DMS153 treated with DMSO at 0.1 percent for 48 hours (cell line): ENCODE measurements at regions not wholly inside any gene's neighbourhood (a gene's known extent, or its start where the extent isn't known, plus 50 kb on each side); places are given as distances from the start of the nearest gene placed in this dataset.
"Not testable (repeated sequence)": the region's sequence is repeated elsewhere in the genome, so short reads cannot be mapped to it uniquely, and the experiment has no call there.

Source experiments
- DNase-seq: peaks from one replicate; lab custom pipeline; 2025; ENCODE audit not compliant: unreplicated experiment; lab: John Stamatoyannopoulos, UW

DNA sequence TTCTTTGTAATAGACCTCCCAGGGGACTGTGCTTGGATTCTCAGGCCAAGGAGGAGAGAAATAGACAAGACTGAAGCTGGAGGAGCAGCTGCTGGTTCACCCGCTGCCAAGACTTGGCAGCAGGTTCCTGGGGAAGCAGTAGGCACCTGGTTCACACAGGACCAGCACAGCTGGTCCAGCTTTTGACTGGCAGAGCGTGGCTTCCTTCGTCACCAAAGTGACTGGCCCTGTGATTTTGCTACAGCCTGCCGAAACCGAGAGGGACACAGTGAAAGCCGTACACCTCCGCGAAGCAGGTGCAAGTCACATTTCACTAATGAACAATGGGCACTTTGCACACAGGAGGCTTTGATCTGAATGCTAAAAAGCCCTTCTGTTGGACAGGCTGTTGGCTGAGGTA lies 199.0 kb downstream of the RNF144B start:
- no peak for DNase-seq

GRCh38 chr6:18595774-18596530 lies 208.8 kb downstream of the RNF144B start:
- DNase-seq: peak; percentile 64

GRCh38 chr6:18596531-18596835 lies 209.3 kb downstream of the RNF144B start:
- DNase-seq: no peak

GRCh38 chr6:18598551-18599264 lies 211.6 kb downstream of the RNF144B start:
- DNase-seq: no peak

- DNase-seq: no peak
Measured at GRCh38 chr6:18600255-18600654, 213.1 kb downstream of the RNF144B start.

GRCh38 chr6:18601516-18602020 lies 214.4 kb downstream of the RNF144B start:
- no peak for DNase-seq

DNA sequence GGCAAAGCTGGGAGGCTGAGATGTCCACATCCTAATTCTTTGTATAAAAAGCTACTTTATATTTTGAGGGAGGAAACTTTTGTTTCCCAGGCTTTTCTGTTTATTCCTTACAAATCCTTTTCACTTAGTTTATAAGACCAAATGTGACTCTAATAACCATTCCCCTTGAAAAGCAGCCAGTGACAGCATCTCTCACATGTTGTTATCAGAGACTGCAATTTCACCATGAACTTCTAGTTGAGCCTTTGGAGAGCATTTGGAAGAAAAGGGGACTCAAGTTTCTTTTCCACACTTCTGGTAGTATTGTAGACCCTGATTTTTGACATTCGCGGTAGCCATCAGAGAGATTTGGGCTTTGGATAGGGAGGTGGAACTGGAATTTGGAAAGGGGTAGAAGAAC lies 215.8 kb downstream of the RNF144B start:
- no peak for DNase-seq

- no peak for DNase-seq
Measured at GRCh38 chr6:18603361-18603760, 216.2 kb downstream of the RNF144B start.

DNA sequence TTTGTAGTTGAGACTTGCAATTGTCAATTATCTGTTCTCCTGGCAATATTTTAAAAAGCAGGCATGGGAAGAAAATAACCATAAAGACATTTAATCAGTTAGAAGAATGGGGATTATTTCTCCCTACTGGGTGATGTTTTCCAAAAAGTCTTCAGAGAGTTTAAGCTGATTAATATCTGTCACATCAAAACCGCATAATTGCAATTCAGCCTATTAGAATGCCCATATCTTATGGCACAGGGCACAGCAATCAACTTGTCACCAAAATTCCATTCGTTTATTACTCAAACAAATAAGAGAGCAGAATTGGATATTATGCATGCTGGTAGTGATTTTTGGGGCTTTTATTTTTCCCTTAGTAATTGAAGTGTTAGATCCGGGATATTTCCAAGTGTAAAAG lies 218.7 kb downstream of the RNF144B start:
- no peak for DNase-seq

DNA sequence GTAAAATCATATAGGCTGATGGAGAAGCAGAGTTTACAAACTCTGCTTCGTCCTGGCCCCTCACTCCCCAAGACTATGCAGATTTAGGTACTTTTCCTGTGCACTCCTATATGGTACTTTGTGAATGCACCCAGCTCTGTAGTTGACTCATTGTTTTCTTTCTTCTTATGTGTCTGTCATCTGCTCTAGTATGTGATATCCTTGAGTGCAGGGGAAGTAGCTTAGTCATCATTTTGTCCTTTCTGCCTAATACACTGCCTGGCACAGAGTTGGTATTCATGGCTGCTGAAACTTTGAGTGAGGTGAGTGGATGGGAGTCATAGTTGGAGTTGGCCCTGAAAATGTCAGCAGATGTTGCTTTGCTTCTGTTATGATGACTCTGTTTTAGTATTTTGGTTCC lies 222.6 kb downstream of the RNF144B start:
- DNase-seq: no peak

- no peak for DNase-seq
Measured at GRCh38 chr6:18613319-18613925, 226.3 kb downstream of the RNF144B start.

DNA sequence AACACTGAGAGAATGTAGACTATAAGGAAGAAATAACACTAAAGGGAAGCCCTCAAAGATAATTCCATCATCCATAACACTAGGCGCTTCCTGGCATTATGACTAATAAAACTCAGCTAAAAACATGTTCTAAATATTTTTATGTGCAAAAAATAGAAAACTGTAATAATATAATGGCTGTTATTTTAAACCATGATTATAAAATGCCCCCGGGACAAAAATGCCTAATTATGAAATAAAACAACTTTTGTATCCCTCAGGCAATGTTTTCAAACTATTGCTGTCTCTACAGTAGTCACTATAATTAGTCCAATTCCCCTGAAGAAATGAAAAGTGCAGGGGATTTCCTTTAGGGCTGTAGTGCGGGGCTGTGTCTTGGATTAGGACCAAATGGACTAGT lies 242.4 kb downstream of the RNF144B start:
- no peak for DNase-seq

GRCh38 chr6:18632670-18633410 lies 245.7 kb downstream of the RNF144B start:
- DNase-seq: no peak

GRCh38 chr6:18634912-18635311 lies 247.8 kb downstream of the RNF144B start:
- no peak for DNase-seq

DNA sequence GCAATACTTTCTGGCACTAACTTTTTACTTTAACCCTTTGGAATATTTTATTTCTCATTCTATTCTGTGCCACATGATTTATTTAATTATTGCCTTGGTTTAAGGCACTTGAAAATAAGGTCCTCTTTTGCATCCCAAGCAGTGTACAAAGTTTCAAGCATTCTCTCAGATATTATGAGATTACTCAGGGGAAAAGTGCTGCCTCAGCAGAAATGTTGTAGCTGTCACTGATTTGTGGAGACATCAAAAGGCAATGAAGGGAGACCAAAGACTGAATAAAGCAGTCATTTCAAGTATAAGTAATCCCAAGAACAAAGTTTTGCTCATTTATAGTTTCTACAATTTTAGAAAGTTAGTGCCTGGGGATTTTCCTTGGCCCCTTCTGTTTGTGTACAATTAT lies 253.0 kb downstream of the RNF144B start:
- DNase-seq: no peak

DNA sequence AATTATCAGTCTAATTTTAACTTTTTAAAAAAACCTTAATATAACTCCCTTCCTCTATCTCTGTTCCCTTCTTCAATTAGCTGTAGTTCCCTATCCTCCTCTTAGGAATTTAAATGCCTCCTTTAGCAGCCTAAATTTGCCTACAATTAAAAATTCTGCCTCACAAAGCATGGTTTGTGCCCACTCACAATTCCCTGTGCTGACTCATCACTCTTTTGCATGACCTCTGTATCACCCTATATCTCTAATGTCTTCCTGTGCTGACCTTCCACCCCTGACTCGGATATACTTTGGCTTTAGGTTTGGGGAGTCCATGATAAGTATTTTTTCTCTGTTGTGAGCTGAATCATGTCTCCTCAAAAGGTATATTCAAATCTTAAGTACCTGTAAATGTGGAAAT lies 253.6 kb downstream of the RNF144B start:
- DNase-seq: no peak

- no peak for DNase-seq
Measured at GRCh38 chr6:18654821-18655220, 267.7 kb downstream of the RNF144B start.

DNA sequence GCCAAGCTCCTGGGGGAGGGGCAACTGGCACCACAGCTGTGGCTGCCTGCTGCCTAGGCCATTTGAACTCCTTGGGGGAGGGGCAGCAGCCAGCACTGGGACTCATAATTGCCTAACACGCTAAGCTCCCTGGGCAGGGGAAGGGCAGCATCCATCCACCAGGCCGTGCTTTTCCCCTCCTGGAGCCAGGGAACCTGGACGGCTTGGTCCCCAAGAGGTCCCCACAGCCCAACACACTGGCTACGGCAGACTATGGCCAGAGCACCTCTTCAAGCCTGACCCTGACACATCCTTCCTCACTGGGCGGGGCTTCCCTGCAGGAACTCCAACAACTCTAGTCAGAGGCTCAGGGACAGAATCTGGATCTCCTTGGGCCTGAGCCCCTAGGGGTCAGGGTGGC lies 269.4 kb downstream of the RNF144B start:
- no peak for DNase-seq

- not testable (repeated sequence) for DNase-seq
Measured at GRCh38 chr6:18659994-18660393, 272.8 kb downstream of the RNF144B start.

DNA sequence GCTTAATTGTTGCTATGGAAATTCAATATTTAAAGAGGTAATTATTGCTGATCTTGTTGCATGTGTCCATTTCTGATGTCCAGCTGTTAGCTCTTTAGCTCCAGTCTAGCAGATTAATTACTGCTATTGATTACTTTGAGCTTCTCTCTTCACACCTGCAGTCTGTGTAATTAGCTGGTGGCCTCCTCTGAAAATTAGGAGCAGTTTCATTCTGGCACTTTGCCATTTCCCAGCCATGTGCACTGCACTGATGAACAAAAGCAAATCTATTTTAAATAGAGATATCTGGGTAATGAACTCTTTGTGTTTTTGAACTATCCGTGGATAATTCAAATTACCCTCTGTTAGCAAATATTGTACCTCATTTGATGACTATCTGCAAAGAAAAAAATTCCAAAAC lies 275.9 kb downstream of the RNF144B start:
- DNase-seq: no peak

DNA sequence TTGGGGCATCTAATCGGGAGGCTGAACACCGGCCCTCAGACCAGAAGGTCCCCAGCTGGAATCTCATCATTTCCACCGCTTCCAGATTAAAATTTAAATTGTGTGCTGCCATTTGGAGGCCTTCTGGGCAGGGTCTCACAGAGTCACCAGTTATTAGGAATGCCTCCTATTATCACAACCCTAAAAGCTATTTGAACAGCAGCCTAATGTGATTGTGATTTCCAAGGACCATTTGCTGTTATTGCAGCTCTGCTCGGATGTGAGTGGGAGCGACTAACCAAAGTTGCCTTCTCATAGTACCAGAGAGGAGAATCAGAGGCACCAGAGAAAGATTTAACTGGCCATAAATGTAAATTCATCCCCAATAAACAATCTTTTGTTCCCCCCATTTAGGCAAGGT lies 277.3 kb downstream of the RNF144B start:
- no peak for DNase-seq

DNA sequence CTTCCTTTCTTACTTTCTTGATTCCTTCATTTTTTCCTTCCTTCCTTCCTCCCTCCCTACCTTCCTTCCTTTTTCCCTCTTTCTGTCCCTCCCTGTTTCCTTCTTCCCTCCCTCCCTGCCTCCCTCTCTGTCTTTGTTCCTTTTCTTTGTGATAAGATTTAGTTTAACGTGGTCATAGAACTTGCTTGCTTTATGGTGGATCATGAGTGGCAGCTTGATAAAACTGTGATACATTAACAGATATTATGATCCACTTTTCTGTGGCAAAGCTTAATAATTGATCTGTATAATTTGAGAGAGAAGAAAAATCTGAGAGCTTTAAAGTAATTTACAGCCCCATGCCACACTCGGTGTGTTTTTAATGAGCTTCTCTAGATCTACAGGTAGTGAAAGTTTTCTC lies 280.5 kb downstream of the RNF144B start:
- no peak for DNase-seq
